Posterior vena cava (tissue), 2 donors: ENCODE measurements at regions not wholly inside any gene's neighbourhood (a gene's known extent, or its start where the extent isn't known, plus 50 kb on each side); places are given as distances from the start of the nearest gene placed in this dataset.

ENCODE experiments used
- DNase-seq: peaks from one replicate; pipeline ENCODE4 v3.0.0-alpha.2; 2020; ENCODE audit warnings: low spot score
- intact Hi-C, 2 donors: fragments of 100-400 bp; cut with DNase I; formaldehyde crosslinking; loops; one replicate each; pipeline versions ENCODE4 v1.14.1 to v1.14.2; 2022 to 2023
- donor health status: DM: yes; HTN: yes; CAD: no.
- donor health status: DM: yes; HTN: yes; CAD: no.

DNA sequence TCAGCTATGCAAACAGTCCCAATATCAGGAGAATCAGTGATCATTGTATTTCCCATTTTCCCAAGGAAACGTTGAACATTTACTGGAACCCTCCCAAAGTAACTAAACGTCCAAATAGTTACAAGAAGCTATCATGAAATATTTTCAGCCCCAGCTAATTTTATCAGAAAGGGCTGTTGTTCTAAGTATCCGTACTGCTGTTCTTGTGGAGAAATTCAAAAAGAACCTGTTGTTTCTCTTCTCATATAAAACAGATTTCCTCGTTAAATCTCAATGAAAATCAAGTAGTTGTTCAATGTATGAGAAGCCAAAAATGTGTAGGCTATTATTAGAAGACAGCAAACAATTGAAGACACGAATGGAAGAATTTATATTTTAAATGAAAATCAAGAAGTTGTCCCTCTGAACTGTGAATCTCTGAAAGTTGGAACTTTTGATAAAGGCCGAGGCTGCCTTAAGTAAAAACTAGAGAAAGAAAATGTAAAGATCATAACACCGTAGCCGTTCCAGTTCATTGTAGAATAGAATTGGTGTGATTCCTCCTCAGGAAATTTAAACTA, 107.7 kb downstream of the HFE start:
- intact Hi-C loops = no loop called here
- DNase-seq = no peak

DNA sequence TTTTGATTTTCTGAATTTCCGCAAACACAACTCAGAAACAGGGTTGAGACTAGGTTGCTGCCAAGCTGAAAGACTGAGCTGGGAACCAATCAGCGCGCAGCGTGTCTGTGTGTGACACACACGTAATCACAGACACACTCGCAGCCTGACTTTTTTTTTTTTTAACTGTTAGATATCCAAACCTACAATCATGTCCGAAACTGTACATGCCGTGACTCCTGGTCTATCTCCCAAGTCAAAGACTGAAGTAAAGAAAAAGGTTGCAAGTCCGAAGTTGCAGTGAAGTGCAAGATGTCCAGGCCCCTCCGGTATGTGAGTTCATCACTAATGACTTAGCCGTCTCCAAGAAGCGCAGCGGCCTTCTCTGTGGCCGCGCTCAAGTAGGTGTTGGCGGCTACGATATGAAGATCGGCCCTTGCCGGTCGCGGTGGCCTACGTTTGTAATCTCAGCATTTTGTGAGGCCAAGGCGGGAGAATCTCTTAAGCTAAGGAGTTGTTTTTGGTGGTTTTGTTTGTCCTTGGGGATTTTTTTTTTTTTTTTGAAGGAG, 108.2 kb downstream of the HFE start:
- intact Hi-C loops = no loop called here
- peak; percentile 97 for DNase-seq

DNA sequence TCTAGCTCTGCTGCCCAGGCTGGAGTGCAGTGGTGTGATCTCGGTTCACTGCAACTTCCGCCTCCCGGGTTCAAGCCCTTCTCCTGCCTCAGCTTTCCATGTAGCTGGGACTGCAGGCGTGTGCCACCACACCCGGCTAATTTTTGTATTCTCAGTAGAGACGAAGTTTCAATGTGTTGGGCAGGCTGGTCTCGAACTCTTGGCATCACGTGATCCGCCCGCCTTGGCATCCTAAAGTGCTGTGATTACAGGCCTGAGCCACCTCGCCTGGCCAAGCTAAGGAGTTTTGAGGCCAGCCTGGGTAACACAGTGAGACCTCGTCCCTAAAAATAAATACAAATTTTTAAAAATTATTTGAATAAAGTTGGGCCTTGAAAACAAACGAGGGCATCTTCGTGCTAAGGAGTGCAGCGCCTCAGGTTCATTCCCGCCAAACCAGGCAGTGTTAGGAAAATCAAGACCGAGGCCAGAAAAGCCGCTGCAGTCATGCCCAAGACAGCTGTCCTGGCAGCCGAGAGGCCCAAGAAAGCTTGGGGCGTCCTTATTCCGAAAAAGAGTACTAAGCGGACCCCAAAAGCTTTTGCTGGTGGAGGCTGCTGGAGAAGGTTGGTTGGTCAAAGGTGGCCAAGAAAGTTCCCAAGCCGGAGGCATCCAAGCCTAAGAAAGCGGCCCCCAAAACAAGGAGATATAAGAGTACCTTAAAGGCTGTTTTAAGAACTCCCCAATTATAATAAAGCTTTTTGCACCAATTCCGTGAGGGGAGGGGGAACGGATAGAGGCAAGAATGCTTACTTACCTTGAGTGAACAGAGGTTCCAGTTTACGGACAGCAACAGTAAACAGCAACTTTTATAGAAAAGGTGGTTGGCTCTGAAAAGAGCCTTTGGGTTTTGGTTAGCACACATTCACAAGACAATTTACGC, 109.0 kb downstream of the HFE start:
- intact Hi-C loops = no loop called here
- no peak for DNase-seq

DNA sequence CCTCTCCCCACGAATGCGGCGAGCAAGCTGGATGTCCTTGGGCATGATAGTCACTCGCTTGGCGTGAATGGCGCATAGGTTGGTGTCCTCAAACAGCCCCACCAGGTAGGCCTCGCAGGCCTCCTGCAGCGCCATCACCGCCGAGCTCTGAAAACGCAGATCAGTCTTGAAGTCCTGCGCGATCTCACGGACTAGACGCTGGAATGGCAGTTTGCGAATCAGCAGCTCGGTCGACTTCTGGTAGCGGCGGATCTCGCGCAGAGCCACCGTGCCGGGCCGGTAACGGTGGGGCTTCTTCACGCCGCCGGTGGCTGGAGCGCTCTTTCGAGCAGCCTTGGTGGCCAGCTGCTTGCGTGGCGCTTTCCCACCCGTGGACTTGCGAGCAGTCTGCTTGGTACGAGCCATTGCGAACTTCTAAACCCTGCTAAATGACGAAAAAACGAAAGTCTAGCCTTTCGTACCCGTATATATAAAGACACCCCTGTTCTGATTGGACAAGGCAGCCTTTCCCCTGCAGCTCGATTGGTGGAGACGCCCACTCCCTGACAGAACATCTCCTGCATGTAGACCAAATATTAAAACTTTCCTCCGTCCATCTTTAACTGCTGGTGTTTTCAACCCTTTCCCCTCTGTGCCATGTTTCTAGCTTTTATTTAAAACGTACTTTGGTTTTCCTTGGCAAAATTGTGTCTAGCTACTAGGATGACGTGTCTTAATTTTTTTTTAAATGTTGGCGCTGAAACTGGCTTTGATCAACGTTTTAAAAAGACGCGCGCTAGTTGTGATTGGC, 109.8 kb downstream of the HFE start:
- DNase-seq = peak; percentile 92
- intact Hi-C loops = no loop called here

DNA sequence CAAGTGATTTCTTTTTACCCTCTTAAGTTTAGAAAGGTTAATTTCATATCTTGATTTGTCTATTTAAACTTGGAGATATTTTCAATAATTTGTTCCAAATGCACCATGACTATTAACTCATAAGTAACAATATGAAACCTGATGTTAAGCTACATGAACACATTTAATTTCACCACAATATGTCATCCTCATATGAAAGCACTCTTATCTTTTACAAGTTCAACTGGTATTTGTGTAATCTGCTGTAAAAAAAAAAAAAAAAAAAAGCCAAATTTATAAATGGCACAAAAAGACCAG, 110.4 kb downstream of the HFE start:
- DNase-seq = no peak
- intact Hi-C loops = no loop called here

- no peak for DNase-seq
Observed at GRCh38 chr6:26197933-26198721, 110.9 kb downstream of the HFE start.

GRCh38 chr6:26198722-26199056, 111.5 kb downstream of the HFE start:
- intact Hi-C loops = no loop called here
- no peak for DNase-seq

More at GRCh38 chr6:26197933-26198721, 110.9 kb downstream of the HFE start:
- intact Hi-C loops = no loop called here

DNA sequence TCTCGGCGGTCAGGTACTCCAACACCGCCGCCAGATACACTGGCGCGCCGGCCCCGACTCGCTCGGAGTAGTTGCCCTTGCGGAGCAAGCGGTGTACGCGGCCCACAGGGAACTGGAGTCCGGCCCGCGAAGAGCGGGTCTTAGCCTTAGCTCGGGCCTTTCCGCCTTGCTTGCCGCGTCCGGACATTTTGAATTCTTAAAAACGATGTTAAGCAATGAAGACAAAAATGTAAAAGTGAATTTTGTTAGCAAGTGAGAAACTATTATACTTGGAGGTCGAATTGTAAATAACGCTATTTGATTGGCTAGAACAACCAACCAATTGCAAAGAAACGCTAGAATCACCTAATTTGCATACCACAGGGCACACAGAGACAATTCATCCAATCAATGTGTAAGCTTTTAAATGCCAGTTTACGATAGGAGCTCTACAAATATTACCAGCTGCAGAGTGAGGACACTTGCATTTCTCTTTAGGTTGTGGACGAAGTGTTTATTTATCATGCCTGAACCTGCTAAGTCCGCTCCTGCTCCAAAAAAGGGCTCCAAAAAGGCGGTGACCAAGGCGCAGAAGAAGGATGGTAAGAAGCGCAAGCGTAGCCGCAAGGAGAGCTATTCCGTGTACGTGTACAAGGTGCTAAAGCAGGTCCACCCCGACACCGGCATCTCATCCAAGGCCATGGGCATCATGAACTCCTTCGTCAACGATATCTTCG, 112.0 kb downstream of the HFE start:
- intact Hi-C loops = no loop called here
- peak; percentile 90 for DNase-seq

- no peak for DNase-seq
- intact Hi-C loops = loop anchor here in 1 of 2 donors (10.0 kb wide), 1 partner anchor 75 kb away; a partner anchor contains a TSS
Observed at GRCh38 chr6:26199773-26200764, 112.8 kb downstream of the HFE start.

DNA sequence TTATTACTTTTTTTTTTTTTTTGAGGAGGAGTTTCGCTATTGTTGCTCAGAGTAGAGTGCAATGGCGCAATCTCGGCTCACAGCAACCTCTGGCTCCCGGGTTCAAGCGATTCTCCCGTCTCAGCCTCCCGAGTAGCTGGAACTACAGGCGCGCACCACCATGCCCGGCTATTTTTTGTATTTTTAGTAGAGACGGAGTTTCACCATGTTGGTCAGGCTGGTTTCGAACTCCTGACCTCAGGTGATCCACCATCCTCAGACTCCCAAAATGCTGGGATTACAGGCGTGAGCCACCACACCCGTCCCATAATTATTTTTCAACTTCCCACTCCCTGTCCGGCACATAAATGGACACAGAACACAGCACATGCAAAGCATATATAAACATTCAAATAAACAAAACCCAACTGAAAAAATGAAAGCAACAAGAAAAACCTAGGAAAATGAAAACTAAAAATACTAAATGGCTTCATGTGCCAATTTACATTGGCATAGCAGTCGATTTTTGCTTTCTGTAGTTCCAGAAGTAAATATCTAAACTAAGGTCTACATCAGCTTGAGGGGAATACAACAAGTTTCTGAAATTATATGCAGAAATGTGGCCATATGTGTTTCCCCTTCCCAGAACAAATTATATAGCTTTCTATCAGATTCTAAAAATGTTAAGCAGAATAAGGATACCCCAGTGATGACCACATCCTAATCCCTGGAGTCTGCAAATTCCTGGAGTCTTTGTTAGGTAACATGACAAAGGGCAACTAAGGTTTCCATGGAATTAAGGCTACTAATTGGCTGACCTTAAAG, 113.9 kb downstream of the HFE start:
- no peak for DNase-seq
- intact Hi-C loops = loop anchor here in 1 of 2 donors (10.0 kb wide), 1 partner anchor 76 kb away; a partner anchor contains a TSS

DNA sequence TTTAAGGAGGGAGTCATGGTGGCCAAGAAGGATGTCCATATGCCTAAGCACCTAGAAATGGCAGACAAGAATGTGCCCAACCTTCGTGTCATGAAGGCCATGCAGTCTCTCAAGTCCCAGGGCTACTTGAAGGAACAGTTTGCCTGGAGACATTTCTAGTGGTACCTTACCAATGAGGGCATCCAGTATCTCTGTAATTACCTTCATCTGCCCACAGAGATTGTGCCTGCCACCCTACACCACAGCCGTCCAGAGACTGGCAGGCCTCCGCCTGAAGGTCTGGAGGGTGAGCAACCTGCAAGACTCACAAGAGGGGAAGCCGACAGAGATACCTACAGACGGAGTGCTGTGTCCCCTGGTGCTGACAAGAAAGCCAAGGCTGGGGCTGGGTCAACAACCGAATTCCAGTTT, 115.0 kb downstream of the HFE start:
- intact Hi-C loops = loop anchor here in 1 of 2 donors (10.0 kb wide), 1 partner anchor 77 kb away; a partner anchor contains a TSS
- no peak for DNase-seq

DNA sequence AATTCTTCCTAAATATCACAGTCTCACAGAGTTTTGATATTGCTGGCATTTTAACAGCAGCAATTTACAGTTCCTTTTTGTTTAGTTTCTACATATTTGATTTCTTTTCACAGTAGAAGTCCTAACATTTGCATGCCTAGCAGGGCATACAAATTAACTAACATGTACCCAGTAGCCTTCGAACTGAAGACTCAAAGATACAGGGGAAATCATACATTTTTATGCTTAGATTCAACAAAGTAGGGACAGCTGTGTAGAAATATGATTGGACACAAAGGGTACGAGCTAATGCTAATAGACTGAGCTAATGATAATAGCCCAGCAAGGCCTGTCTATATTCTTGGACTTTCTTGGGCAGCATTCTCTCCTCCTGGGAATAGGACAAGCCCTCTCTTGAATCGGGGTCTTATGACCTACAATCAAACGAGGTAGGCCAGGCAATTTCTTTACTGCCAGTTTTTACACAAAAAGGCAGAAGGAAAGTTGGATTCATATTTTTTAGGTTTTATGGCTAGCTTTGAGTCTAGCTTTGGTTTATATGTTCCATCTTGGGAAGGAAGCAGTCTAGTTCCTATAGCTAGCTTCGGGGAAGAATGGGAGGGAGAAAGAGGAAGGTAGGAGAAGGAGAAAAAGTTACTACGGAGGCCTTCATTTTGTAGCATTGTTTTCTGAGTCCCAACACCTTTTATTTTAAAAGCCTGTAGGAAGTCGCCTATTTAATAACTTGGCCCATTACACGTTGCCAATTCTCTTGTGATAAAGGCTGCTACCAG, 115.8 kb downstream of the HFE start:
- intact Hi-C loops = loop anchor here in 1 of 2 donors (10.0 kb wide), 1 partner anchor 78 kb away; a partner anchor contains a TSS
- DNase-seq = no peak

GRCh38 chr6:26204332-26205160, 117.3 kb downstream of the HFE start:
- DNase-seq = peak; percentile 95
- intact Hi-C loops = loop anchor here in 1 of 2 donors (10.0 kb wide), 1 partner anchor 80 kb away; a partner anchor contains a TSS

DNA sequence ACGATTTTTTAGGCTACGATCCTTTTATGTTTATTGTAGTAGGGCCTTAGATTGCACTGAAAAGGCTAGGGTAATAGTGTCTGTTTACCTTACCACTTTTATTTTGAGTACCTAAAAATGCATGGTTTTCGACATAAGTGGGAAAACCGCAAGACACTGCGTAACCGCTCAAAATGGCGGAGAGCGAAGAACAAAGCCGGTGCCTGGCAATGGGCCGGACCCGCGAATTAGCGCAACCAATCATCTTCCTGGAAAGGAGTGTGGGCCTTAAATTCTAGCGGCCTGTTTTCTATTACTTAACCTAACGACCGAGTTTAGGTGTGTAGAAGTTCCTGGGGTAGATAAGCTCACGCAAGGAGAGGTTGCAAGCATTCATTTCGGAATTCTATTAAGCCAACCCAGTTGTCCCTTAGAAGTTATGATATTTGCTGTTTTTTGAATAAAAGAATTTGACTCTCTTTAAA, 118.0 kb downstream of the HFE start:
- intact Hi-C loops = loop anchor here in 1 of 2 donors (10.0 kb wide), 1 partner anchor 80 kb away; a partner anchor contains a TSS
- peak; percentile 92 for DNase-seq
